Parathyroid adenoma (tissue), 2 donors: ENCODE measurements at regions not wholly inside any gene's neighbourhood (a gene's known extent, or its start where the extent isn't known, plus 50 kb on each side); places are given as distances from the start of the nearest gene placed in this dataset.
"Not testable (repeated sequence)": the region's sequence is repeated elsewhere in the genome, so short reads cannot be mapped to it uniquely, and the experiment has no call there.

Experiments
- H2AFZ ChIP-seq: fragments of 300-600 bp; sonication (generic); one replicate; pipeline ENCODE4 v1.7.0; 2017; ENCODE audit warnings: antibody characterized with exemption, mild to moderate bottlenecking
- H3K27ac ChIP-seq: fragments of 300-600 bp; sonication (generic); one replicate; pipeline ENCODE4 v1.7.0; 2017
- H3K27me3 ChIP-seq: fragments of 300-600 bp; sonication (generic); one replicate; pipeline ENCODE4 v1.7.0; 2017; ENCODE audit warnings: low read length; ENCODE audit not compliant: control insufficient read depth, insufficient read depth
- H3K36me3 ChIP-seq: fragments of 300-600 bp; sonication (generic); one replicate; pipeline ENCODE4 v1.7.0; 2017; ENCODE audit warnings: low read length; ENCODE audit not compliant: control insufficient read depth, insufficient read depth
- H3K4me1 ChIP-seq: fragments of 300-600 bp; sonication (generic); one replicate; pipeline ENCODE4 v1.7.0; 2017; ENCODE audit warnings: control low read depth
- H3K4me2 ChIP-seq: fragments of 300-600 bp; sonication (generic); one replicate; pipeline ENCODE4 v1.7.0; 2017; ENCODE audit warnings: low read length
- H3K4me3 ChIP-seq: fragments of 300-600 bp; sonication (generic); one replicate; pipeline ENCODE4 v1.7.0; 2017; ENCODE audit warnings: low read depth, low read length
- H3K79me2 ChIP-seq: fragments of 300-600 bp; sonication (generic); one replicate; pipeline ENCODE4 v1.7.0; 2017; ENCODE audit warnings: control low read depth
- H3K9ac ChIP-seq: fragments of 300-600 bp; sonication (generic); one replicate; pipeline ENCODE4 v1.7.0; 2017; ENCODE audit warnings: mild to moderate bottlenecking
- H3K9me3 ChIP-seq: fragments of 300-600 bp; sonication (generic); one replicate; pipeline ENCODE4 v1.7.0; 2017; ENCODE audit warnings: low read length; ENCODE audit not compliant: control insufficient read depth
- CTCF ChIP-seq: fragments of 300-600 bp; sonication (generic); IDR thresholded peaks from one replicate; pipeline ENCODE4 v1.7.0; 2017; ENCODE audit warnings: antibody characterized with exemption, mild to moderate bottlenecking
- donor health status: primary hyperparathyroidism.

DNA sequence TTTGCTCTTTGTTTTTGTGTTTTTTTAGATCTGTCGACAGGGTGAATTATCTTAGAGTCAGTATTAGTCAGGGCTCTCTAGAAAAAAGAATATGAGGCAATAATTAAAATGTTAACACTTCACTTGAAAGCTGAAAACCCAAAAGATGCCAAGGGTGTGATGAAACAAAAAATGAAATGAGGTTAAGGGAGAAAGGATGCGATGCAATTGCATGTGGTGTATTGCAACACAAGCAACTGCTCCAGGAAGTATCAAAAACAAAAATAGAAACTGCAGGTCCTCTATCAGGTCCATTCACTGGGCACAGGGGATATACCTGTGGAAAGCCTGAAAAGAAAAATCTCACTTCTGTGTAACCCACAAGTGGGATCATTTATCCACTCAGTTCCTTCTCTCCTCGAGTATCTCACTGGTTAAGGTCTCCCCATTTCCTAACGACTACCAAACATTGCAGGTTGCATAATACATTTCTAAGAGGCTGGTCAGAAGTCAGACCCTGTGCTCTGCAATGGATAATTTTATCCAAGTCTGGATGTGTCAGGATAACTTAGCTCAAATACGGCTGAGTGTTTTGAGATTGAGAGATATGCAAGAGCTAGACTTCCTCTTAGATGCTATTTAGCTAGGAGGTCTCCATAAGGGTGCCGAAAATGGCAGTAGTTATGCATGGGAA, 257.7 kb upstream of the GJE1 start:
- TF ChIP-seq CTCF: no peak
- Histone ChIP-seq H3K36me3 (no peaks in the 10 kb centered on the region), H2AFZ (no peak overlapping the region), H3K79me2 (no peaks in the 10 kb centered on the region), H3K27me3 (no peaks in the 10 kb centered on the region), H3K9ac (no peak overlapping the region), H3K4me2 (no peak overlapping the region), H3K27ac (no peak overlapping the region), H3K4me1 (no peaks in the 10 kb centered on the region), H3K9me3 (no peaks in the 10 kb centered on the region), H3K4me3 (no peak overlapping the region)

GRCh38 chr6:141869509-141869908, 263.2 kb upstream of the GJE1 start:
- H3K9ac ChIP-seq, H3K36me3 ChIP-seq, H3K9me3 ChIP-seq, H3K27me3 ChIP-seq, H3K27ac ChIP-seq, H2AFZ ChIP-seq, H3K79me2 ChIP-seq, H3K4me2 ChIP-seq, H3K4me3 ChIP-seq, H3K4me1 ChIP-seq: not testable (repeated sequence)

DNA sequence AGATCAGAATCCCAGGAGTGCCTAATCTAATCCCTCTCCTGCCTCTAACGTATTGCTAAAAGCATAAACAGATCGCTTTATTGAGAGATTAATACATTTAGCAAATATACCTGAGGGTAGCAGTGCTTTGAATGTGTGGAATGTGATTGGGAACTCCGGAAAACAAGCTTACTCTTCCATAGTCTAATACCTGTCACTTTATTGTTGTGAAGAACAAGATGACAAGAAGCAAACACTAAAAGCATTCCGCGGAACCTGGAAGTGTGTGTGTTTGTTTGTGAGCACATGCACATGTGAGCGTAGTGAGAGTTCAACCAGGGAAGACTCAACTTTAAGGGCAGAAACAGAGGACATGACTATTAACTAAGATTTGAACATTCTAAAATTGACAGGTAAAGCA, 265.0 kb upstream of the GJE1 start:
- Histone ChIP-seq H3K79me2 (no peaks in the 10 kb centered on the region), H3K36me3 (no peaks in the 10 kb centered on the region), H3K9me3 (no peaks in the 10 kb centered on the region), H3K4me1 (no peaks in the 10 kb centered on the region), H3K4me2 (no peak overlapping the region), H2AFZ (no peak overlapping the region), H3K27me3 (no peaks in the 10 kb centered on the region), H3K9ac (no peak overlapping the region), H3K27ac (no peak overlapping the region), H3K4me3 (no peak overlapping the region)
- TF ChIP-seq CTCF: no peak

- Histone ChIP-seq H3K4me2 (no peak overlapping the region), H2AFZ (no peak overlapping the region), H3K4me1 (no peaks in the 10 kb centered on the region), H3K79me2 (no peaks in the 10 kb centered on the region), H3K9ac (no peak overlapping the region), H3K9me3 (no peaks in the 10 kb centered on the region), H3K36me3 (no peaks in the 10 kb centered on the region), H3K27ac (no peak overlapping the region), H3K27me3 (no peaks in the 10 kb centered on the region), H3K4me3 (no peak overlapping the region)
- TF ChIP-seq CTCF: no peak
Observed at GRCh38 chr6:141866731-141867497, 265.8 kb upstream of the GJE1 start.

DNA sequence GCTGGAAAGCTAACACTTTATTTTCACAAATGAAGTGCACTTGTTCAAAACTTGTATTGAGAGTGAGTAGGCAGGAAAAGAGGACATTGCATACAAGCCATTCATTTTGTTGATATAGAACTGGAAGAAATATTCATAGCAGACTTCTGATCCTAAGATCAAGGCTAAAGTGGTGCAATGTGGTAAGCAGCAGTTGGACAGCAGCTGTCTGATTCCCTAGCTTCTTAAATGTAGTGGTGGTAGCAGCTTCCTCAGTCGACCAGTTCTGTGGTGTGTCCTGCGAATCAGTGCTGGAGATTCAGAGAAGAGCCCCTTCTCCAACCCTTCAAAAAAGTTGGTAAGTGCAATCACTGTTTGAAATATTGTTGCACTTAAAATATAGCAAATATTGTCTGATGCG, 281.7 kb upstream of the GJE1 start:
- no peaks in the 10 kb centered on the region for H3K36me3 ChIP-seq
- no peak overlapping the region for H3K27ac ChIP-seq
- TF ChIP-seq CTCF: no peak
- H3K4me2 ChIP-seq: no peak overlapping the region
- H3K4me1 ChIP-seq: no peaks in the 10 kb centered on the region
- no peak overlapping the region for H3K9ac ChIP-seq
- H3K27me3 ChIP-seq: no peaks in the 10 kb centered on the region
- no peak overlapping the region for H3K4me3 ChIP-seq
- H3K9me3 ChIP-seq: no peaks in the 10 kb centered on the region
- H3K79me2 ChIP-seq: no peaks in the 10 kb centered on the region
- H2AFZ ChIP-seq: no peak overlapping the region
